HPDE6-E6E7 (cell line): ENCODE measurements at regions not wholly inside any gene's neighbourhood (a gene's known extent, or its start where the extent isn't known, plus 50 kb on each side); places are given as distances from the start of the nearest gene placed in this dataset.

Experiments used
- DNase-seq: peaks from one replicate; pipeline ENCODE4 v3.0.0; 2011; ENCODE audit warnings: missing footprints; ENCODE audit errors: extremely low spot score

GRCh38 chr9:80648336-80648735 lies 1041.0 kb downstream of the TLE1 start:
- DNase-seq, result no peak

- DNase-seq, result no peak
These were observed 1043.1 kb downstream of the TLE1 start for GRCh38 chr9:80646211-80646610.

GRCh38 chr9:80644044-80644443 lies 1045.3 kb downstream of the TLE1 start:
- no peak for DNase-seq

DNA sequence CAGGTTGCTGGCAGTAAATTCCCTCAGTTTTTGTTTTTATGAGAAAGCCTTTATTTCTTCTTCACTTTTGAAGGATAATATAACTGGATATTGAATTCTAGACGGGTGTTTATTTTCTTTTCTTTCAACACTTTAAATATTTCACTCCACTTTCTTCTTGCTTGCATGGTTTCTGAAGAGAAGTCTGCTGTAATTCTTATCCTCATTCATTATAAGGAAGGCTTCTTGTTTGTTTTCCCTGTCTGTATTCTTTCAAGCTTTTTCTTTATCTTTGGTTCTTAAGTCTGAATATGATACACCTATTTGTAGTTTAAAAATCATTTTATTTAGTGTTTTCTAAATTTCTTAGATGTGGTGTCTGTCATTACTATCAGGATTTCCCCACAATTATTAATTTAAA lies 1054.3 kb downstream of the TLE1 start:
- no peak for DNase-seq

- DNase-seq, result no peak
These were observed 1057.3 kb downstream of the TLE1 start for GRCh38 chr9:80632041-80632440.

GRCh38 chr9:80622508-80622907 lies 1050.7 kb downstream of the TLE4 start:
- no peak for DNase-seq

- DNase-seq, result no peak
These were observed 1047.6 kb downstream of the TLE4 start for GRCh38 chr9:80619356-80619755.

DNA sequence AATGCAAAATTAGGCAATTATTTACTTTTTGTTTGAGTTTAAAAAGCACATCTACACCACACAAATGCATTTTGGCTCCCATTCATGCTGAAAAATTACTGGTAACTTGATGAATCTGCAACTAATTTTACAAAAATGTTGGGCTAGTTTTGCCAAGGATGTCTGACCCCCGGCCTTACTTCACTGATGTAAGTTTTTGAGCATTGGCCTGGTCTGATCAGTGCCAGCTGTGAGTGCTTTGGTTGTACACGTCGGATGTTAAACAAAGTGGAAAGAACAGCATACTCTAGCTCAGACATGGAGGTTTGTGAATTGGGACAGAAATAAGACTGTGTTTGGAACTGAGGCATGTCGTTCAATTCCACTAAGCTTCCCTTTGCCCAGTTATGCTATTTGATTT lies 1044.2 kb downstream of the TLE4 start:
- DNase-seq, result no peak

DNA sequence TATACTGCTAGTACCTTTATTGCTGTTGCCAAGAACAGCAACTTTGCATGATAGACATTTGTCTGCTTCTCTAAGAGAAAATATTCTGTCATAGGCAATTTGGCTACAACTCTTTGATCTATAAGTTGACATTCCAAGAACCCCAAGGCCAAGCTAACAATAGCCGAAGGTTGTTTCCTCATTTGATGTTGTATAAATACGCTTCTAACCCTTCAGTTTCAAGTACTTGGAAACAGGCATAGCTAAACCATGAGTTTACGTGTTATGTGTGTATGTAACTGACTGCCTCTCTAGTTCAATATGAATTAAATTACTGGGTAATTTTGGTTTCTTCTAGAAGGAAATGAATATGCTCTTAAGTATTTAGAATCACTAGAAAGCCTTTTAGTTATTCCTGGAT lies 1034.0 kb downstream of the TLE4 start:
- DNase-seq, result no peak

DNA sequence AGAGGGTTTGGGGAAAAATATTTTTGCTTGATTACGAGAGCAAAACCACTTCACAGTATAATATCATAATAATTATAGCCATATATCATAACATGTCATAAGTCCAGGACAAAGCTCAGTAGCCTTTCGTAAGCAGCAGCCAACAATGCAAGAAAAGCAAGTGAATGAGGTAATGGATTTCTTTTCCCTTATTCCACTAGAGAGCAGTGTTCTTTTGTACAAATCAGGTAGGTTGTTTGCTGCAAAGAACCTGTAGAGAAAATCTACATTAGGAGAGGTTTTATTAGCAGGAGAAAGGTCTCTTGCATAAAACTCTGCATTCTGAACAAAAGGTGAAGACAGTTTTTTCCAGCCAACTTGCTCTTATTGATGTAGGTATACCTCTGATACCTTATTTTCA lies 1033.4 kb downstream of the TLE4 start:
- DNase-seq, result peak; percentile 2

GRCh38 chr9:80602291-80602690 lies 1030.5 kb downstream of the TLE4 start:
- DNase-seq, result no peak

GRCh38 chr9:80596579-80596978 lies 1024.8 kb downstream of the TLE4 start:
- no peak for DNase-seq

GRCh38 chr9:80595192-80595591 lies 1023.4 kb downstream of the TLE4 start:
- no peak for DNase-seq

DNA sequence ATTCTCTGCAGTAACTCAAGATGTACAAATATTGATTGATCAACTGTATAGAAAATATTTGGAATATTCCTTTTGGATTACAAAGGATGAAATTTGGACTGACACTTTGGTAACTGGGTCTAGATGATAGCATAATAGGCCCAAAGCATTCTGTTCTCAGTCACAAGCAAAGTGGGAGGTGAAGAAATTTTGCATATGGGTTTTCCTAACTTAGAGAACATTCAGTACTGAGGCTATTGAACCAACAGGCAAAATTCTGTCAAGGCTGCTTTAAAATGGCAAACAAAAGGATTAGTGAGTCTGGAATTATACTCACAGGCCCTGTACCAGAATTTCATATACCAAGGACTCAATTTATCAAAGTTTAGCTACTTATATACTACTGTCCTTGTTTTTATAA lies 1020.6 kb downstream of the TLE4 start:
- no peak for DNase-seq

GRCh38 chr9:80586786-80587330 lies 1015.1 kb downstream of the TLE4 start:
- DNase-seq, result no peak

DNA sequence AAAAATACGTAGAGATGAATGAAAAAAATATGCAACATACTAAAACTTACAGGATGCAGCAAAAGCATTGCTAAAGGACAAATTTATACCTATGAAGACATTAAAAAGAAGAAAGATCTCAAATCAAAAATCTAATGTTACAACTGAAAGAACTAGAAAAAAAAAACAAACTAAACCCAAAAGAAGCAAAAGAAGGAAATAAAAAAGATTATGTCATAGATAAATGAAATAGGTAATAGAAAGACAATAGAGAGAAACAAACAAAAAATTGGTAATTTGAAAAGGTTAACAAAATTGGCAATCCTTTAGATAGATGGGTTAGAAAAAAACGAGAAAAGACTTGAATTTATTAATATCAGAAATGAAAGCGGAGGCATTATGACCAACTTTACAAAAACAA lies 1000.2 kb downstream of the TLE4 start:
- no peak for DNase-seq

DNA sequence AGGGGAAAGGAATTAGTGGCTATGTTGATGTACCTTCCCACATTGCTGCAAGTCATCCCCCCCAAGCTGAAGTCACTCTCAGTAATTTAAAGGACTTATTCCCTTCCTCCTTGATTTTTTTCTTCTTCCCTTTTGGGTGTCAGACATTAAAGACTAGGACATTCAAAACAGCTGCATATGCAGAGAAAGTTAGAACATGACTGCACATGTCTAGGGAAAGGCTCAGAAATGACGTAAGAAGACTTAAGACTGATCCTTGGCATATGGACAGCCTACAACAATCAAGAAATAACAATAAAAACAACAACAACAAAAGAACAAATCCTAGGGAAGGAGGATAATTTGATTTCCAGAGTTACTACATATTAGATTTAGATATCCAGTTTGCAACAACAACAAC lies 997.5 kb downstream of the TLE4 start:
- no peak for DNase-seq

- peak; percentile 27 for DNase-seq
These were observed 989.8 kb downstream of the TLE4 start for GRCh38 chr9:80561526-80561925.

- peak; percentile 2 for DNase-seq
These were observed 989.2 kb downstream of the TLE4 start for GRCh38 chr9:80560976-80561375.

GRCh38 chr9:80557256-80557655 lies 985.5 kb downstream of the TLE4 start:
- DNase-seq, result no peak

- no peak for DNase-seq
These were observed 984.9 kb downstream of the TLE4 start for GRCh38 chr9:80556631-80557030.

DNA sequence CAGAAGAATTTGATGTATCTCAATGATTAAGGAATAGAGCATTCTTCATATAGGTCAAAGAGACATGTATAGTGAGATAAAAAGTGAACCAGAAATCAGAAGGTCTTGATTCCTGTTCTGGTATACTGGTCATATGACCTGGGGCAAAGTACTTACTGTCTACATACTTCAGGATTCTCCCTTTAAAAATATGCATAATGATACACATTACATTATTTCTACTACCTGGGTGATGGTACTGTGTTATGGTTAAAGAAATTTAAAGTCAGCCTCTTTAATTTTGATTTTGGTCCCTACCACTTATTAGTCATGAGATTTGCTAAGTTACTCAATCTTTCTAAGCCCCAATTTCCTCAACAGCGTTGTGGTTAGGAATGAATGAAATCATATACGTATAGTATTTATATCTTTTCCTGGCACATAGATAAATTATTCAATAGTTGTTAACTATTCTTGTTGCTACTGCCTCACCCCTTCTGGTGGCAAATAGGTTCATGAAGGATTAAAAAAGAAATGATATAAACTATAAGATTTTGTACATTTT lies 984.1 kb downstream of the TLE4 start:
- no peak for DNase-seq

GRCh38 chr9:80554856-80555255 lies 983.1 kb downstream of the TLE4 start:
- DNase-seq, result no peak

DNA sequence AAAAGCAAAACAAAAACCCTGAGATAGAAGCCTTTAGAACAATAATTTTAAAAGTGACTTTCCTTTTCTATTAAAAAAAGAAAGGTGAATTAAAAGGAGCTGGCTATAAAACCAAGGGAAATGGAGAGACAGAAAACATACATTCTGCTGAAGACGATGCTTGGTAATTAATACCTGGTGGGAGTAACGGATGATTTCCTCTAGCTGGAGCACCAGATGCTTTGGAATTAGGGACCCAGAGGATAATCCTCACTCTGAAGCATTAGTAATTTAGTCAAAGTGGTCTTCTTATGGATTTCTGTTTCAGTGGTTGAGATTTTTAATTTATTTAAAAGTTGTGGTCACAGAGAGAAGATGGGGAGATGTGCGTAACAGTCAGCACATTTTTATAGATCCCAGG lies 982.5 kb downstream of the TLE4 start:
- no peak for DNase-seq
